Prostate gland (tissue), 2 donors: ENCODE measurements at regions not wholly inside any gene's neighbourhood (a gene's known extent, or its start where the extent isn't known, plus 50 kb on each side); places are given as distances from the start of the nearest gene placed in this dataset.

Experiments
- POLR2A ChIP-seq: fragments of 450-650 bp; IDR thresholded peaks from one replicate; pipeline ENCODE4 v1.6.1; 2016; ENCODE audit warnings: antibody characterized with exemption, mild to moderate bottlenecking
- TF ChIP-seq, protein P1 (sequence below), 4 experiments: fragments of 200-600 bp in 2 of 4; fragments of 450-650 bp in 2 of 4; sonication (generic) in 2 of 4; IDR thresholded peaks; 1 replicate in 3 of 4; 2 replicates in 1 of 4; pipeline ENCODE4 v1.5.1; 2016 to 2019; ENCODE audit warnings: antibody characterized with exemption in 4 of 4, mild to moderate bottlenecking in 2 of 4, moderate library complexity in 2 of 4

DNA sequence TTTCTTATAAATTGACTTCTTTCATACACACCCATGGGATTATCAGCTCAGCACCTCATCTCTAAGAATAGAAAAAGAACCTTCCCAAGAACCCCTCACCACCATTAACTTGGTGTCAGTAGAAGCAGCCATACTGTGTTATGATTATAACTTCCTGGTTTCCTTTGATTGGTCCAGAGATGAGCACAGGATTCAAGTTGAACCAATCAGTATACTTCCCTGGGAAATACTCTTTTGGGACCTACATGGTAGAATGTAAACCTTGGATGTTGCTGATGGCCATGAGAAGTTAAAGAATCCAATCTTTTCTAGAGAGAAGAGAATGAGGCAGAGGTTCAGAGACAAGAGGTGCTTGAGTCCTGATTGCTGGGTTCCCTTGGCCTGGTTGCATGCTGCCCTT lies 190.8 kb downstream of the BMP7 start:
- TF ChIP-seq, protein P1, sequence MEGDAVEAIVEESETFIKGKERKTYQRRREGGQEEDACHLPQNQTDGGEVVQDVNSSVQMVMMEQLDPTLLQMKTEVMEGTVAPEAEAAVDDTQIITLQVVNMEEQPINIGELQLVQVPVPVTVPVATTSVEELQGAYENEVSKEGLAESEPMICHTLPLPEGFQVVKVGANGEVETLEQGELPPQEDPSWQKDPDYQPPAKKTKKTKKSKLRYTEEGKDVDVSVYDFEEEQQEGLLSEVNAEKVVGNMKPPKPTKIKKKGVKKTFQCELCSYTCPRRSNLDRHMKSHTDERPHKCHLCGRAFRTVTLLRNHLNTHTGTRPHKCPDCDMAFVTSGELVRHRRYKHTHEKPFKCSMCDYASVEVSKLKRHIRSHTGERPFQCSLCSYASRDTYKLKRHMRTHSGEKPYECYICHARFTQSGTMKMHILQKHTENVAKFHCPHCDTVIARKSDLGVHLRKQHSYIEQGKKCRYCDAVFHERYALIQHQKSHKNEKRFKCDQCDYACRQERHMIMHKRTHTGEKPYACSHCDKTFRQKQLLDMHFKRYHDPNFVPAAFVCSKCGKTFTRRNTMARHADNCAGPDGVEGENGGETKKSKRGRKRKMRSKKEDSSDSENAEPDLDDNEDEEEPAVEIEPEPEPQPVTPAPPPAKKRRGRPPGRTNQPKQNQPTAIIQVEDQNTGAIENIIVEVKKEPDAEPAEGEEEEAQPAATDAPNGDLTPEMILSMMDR (IDR thresholded peaks at IDR 0.05): no peak
- TF ChIP-seq POLR2A: no peak
